ENCODE measurements at regions not wholly inside any gene's neighbourhood (a gene's known extent, or its start where the extent isn't known, plus 50 kb on each side); places are given as distances from the start of the nearest gene placed in this dataset.

GRCh38 chr6:28661097-28661713 is 135.5 kb downstream of the GPX5 start:
- H3K27ac Mint-ChIP-seq: no peak overlapping the region
- CTCF ChIA-PET: no interaction called here
- POLR2A ChIA-PET: interaction anchor here (0.6 kb wide), 1 partner anchor 82 kb away, joined by 3 read pairs; no protein-coding TSS in a partner anchor
- no peaks in the 10 kb centered on the region for H3K36me3 Mint-ChIP-seq
- no peaks in the 10 kb centered on the region for H3K27me3 Mint-ChIP-seq (ENCODE audit: low read depth)
- no peak overlapping the region for H3K4me3 Mint-ChIP-seq
- ATAC-seq (no peak), DNase-seq (ENCODE audit: low spot score) (no peak)
- TF ChIP-seq CBFB (CRISPR knock-in tag; IDR thresholded peaks at IDR 0.05; ENCODE audit: low read depth): no peak
- TF ChIP-seq, protein P1, sequence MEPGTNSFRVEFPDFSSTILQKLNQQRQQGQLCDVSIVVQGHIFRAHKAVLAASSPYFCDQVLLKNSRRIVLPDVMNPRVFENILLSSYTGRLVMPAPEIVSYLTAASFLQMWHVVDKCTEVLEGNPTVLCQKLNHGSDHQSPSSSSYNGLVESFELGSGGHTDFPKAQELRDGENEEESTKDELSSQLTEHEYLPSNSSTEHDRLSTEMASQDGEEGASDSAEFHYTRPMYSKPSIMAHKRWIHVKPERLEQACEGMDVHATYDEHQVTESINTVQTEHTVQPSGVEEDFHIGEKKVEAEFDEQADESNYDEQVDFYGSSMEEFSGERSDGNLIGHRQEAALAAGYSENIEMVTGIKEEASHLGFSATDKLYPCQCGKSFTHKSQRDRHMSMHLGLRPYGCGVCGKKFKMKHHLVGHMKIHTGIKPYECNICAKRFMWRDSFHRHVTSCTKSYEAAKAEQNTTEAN (CRISPR knock-in tag; IDR thresholded peaks at IDR 0.05): no peak
- TF ChIP-seq, protein P2, sequence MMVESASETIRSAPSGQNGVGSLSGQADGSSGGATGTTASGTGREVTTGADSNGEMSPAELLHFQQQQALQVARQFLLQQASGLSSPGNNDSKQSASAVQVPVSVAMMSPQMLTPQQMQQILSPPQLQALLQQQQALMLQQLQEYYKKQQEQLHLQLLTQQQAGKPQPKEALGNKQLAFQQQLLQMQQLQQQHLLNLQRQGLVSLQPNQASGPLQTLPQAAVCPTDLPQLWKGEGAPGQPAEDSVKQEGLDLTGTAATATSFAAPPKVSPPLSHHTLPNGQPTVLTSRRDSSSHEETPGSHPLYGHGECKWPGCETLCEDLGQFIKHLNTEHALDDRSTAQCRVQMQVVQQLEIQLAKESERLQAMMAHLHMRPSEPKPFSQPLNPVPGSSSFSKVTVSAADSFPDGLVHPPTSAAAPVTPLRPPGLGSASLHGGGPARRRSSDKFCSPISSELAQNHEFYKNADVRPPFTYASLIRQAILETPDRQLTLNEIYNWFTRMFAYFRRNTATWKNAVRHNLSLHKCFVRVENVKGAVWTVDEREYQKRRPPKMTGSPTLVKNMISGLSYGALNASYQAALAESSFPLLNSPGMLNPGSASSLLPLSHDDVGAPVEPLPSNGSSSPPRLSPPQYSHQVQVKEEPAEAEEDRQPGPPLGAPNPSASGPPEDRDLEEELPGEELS (CRISPR knock-in tag; IDR thresholded peaks at IDR 0.05): no peak
- TF ChIP-seq CREB1 (CRISPR knock-in tag; IDR thresholded peaks at IDR 0.05): no peak
- no peak for TF ChIP-seq ESRRA (CRISPR knock-in tag; IDR thresholded peaks at IDR 0.05; ENCODE audit: borderline replicate concordance)
- peaks cover 9% of the 10 kb centered on the region; the same call in 1 of the 2 replicates for H3K9me3 Mint-ChIP-seq
- H3K4me1 Mint-ChIP-seq: peaks cover 14% of the 10 kb centered on the region

GRCh38 chr6:28664870-28665396 is 139.3 kb downstream of the GPX5 start:
- POLR2A ChIA-PET: no interaction called here
- TF ChIP-seq CBFB (CRISPR knock-in tag; IDR thresholded peaks at IDR 0.05; ENCODE audit: low read depth): no peak
- no peak for TF ChIP-seq FOXJ3 (CRISPR knock-in tag; IDR thresholded peaks at IDR 0.05; ENCODE audit: borderline replicate concordance)
- no peak for TF ChIP-seq ETV6 (CRISPR knock-in tag; IDR thresholded peaks at IDR 0.05)
- no peak for TF ChIP-seq NFATC4 (CRISPR knock-in tag; IDR thresholded peaks at IDR 0.05)
- no peak for TF ChIP-seq MXD4 (CRISPR knock-in tag; IDR thresholded peaks at IDR 0.05; ENCODE audit: borderline replicate concordance)
- TF ChIP-seq, protein P3, sequence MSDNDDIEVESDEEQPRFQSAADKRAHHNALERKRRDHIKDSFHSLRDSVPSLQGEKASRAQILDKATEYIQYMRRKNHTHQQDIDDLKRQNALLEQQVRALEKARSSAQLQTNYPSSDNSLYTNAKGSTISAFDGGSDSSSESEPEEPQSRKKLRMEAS (CRISPR knock-in tag; IDR thresholded peaks at IDR 0.05): no peak
- no peak for TF ChIP-seq KAT7 (CRISPR knock-in tag; IDR thresholded peaks at IDR 0.05; ENCODE audit: borderline replicate concordance)
- TF ChIP-seq SMAD4 (CRISPR knock-in tag; IDR thresholded peaks at IDR 0.05): no peak
- no peak for TF ChIP-seq ESRRA (CRISPR knock-in tag; IDR thresholded peaks at IDR 0.05; ENCODE audit: borderline replicate concordance)
- no peak for TF ChIP-seq NR1H2 (CRISPR knock-in tag; IDR thresholded peaks at IDR 0.05)
- no peak for TF ChIP-seq NR3C1 (CRISPR knock-in tag; conservative IDR thresholded peaks at IDR 0.05; ENCODE audit: low read depth)
- TF ChIP-seq, protein P4, sequence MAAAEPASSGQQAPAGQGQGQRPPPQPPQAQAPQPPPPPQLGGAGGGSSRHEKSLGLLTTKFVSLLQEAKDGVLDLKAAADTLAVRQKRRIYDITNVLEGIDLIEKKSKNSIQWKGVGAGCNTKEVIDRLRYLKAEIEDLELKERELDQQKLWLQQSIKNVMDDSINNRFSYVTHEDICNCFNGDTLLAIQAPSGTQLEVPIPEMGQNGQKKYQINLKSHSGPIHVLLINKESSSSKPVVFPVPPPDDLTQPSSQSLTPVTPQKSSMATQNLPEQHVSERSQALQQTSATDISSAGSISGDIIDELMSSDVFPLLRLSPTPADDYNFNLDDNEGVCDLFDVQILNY (CRISPR knock-in tag; IDR thresholded peaks at IDR 0.05): no peak
- TF ChIP-seq ZNF281 (CRISPR knock-in tag; IDR thresholded peaks at IDR 0.05): no peak
- TF ChIP-seq NFYB (CRISPR knock-in tag; conservative IDR thresholded peaks at IDR 0.05; ENCODE audit: low read depth): no peak
- TF ChIP-seq, protein P5, sequence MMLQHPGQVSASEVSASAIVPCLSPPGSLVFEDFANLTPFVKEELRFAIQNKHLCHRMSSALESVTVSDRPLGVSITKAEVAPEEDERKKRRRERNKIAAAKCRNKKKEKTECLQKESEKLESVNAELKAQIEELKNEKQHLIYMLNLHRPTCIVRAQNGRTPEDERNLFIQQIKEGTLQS (CRISPR knock-in tag; conservative IDR thresholded peaks at IDR 0.05): no peak
- no peak for TF ChIP-seq GABPB1 (CRISPR knock-in tag; IDR thresholded peaks at IDR 0.05)
- no peak for TF ChIP-seq NR2C2 (CRISPR knock-in tag; IDR thresholded peaks at IDR 0.05)
- TF ChIP-seq E2F1 (CRISPR knock-in tag; IDR thresholded peaks at IDR 0.05): no peak
- TF ChIP-seq CREM (CRISPR knock-in tag; IDR thresholded peaks at IDR 0.05): no peak
- DNase-seq (ENCODE audit: low spot score): no peak

More at GRCh38 chr6:28664870-28665396, 139.3 kb downstream of the GPX5 start:
- CTCF ChIA-PET: interaction anchor here (0.8 kb wide), 1 partner anchor 9 kb away, joined by 4 read pairs; no protein-coding TSS in a partner anchor
- Mint-ChIP-seq H3K4me1 (no peaks in the 10 kb centered on the region), H3K27ac (no peak overlapping the region), H3K4me3 (no peak overlapping the region), H3K36me3 (no peaks in the 10 kb centered on the region), H3K27me3 (ENCODE audit: low read depth) (no peaks in the 10 kb centered on the region), H3K9me3 (peaks cover 9% of the 10 kb centered on the region; the same call in 1 of the 2 replicates)
- no peak for ATAC-seq

Measured in WTC11 (cell line).